GM18873 (cell line): ENCODE measurements at regions not wholly inside any gene's neighbourhood (a gene's known extent, or its start where the extent isn't known, plus 50 kb on each side); places are given as distances from the start of the nearest gene placed in this dataset.
"Not testable (repeated sequence)": the region's sequence is repeated elsewhere in the genome, so short reads cannot be mapped to it uniquely, and the experiment has no call there.

Experiments used
- ATAC-seq: cut with Tn5 transposase; IDR thresholded peaks from one replicate; pipeline ENCODE4 v1.9.1; 2021; ENCODE audit warnings: mild to moderate bottlenecking, moderate library complexity, moderate number of reproducible peaks; ENCODE audit not compliant: unreplicated experiment, low FRiP score

- no peak for ATAC-seq
These were observed 86.1 kb upstream of the SRD5A2 start for GRCh38 chr2:31666878-31667277.

GRCh38 chr2:31664949-31665724, 84.4 kb upstream of the SRD5A2 start:
- no peak for ATAC-seq

GRCh38 chr2:31660812-31661335, 80.1 kb upstream of the SRD5A2 start:
- no peak for ATAC-seq

GRCh38 chr2:31660165-31660564, 79.4 kb upstream of the SRD5A2 start:
- no peak for ATAC-seq

GRCh38 chr2:31654241-31654640, 73.5 kb upstream of the SRD5A2 start:
- no peak for ATAC-seq

- ATAC-seq, result no peak
These were observed 71.0 kb upstream of the SRD5A2 start for GRCh38 chr2:31651736-31652135.

- no peak for ATAC-seq
These were observed 70.5 kb upstream of the SRD5A2 start for GRCh38 chr2:31651267-31651666.

GRCh38 chr2:31644551-31644950, 63.8 kb upstream of the SRD5A2 start:
- no peak for ATAC-seq

- no peak for ATAC-seq
These were observed 62.0 kb upstream of the SRD5A2 start for GRCh38 chr2:31642707-31643106.

GRCh38 chr2:31632201-31632600, 51.5 kb upstream of the SRD5A2 start:
- not testable (repeated sequence) for ATAC-seq
